Inflammatory macrophage treated with lipopolysaccharide for 4 hours (primary cell): ENCODE measurements at regions not wholly inside any gene's neighbourhood (a gene's known extent, or its start where the extent isn't known, plus 50 kb on each side); places are given as distances from the start of the nearest gene placed in this dataset.
"Not testable (repeated sequence)": the region's sequence is repeated elsewhere in the genome, so short reads cannot be mapped to it uniquely, and the experiment has no call there.

Experiments used
- DNase-seq: peaks from one replicate; pipeline ENCODE4 v3.0.0-alpha.2; 2020

DNA sequence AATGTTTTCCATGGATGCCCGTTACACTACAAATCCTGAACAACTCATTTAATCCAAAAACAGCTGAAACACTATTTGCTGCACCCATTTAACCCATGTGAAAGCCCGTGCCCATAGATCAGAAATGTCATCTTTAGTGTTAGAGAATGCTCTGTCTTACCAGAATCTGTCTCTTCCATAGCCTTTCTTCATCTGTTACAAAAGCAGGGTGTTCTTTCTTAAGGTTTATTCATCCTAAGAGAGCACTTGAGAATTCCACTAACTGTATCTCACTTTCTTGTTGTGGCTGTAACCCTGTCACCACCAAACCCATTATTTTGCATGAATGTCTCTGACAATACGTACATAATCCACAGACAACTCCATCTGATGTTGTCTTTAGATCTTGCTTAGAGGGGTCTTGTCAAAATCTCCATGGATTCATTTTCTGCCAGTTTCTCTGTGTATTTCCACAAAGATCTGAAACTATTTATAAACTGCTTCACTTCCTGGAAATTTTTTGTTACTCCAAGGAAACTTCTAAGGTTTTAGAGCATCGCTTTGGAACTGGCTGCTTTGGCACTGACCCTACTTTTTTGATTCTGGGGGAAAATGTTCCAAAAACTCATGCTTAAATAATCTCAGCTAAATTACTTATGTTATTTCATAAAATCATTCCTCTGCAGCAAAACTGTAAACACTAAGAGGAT is 167.8 kb upstream of the CCDC54 start:
- no peak for DNase-seq

GRCh38 chr3:107211608-107212007 is 165.6 kb upstream of the CCDC54 start:
- DNase-seq: no peak

GRCh38 chr3:107212618-107213017 is 164.6 kb upstream of the CCDC54 start:
- DNase-seq: no peak

DNA sequence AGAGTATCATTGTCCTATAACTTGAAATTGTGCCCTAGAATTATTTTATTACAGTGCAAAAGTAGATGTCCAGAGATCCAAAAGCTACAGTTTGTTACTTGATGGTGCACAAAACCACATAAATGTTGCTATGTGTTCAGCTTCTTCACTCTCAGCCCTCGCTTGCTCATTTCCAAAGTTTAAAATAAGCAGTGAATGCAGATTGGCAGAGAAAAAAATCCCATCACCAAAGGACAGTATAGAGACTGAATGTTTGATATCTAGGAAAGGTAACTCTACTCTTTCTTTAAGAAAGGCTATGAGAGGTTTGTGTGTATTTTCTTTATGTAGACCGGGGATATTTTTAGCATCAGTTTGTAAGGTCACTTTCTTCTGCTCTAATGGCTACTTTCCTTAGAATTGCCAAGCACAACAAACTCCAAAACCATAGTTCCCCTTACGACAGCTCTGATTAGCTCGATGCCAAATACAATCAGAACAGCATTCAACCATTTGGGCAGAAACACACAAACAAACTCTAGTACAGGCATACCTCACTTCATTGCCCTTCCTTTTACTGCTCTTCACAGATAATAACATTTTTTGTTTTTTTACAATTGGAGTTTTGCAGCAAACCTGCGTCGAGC is 164.1 kb upstream of the CCDC54 start:
- no peak for DNase-seq

GRCh38 chr3:107216229-107216628 is 161.0 kb upstream of the CCDC54 start:
- no peak for DNase-seq

DNA sequence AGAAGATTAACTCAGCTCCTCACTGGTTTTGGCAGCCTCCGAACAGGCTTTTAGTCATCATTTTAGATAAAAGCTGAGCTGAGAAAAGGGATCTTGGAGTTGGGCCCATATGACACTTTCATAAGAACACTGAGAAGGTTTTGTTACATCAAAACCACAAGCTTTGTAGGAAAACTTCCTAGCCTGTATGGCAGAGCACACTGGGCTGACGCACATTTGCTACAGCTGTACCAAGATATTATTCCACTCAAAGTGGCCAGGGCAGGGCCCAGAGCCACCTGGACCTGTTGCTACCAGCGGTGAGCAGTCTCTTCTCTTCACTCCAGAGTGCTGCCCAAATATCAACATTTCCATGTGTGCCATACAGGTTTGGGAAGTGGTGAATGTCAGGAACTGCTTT is 160.5 kb upstream of the CCDC54 start:
- no peak for DNase-seq

- DNase-seq: no peak
Measured at GRCh38 chr3:107217172-107217571, 160.1 kb upstream of the CCDC54 start.

DNA sequence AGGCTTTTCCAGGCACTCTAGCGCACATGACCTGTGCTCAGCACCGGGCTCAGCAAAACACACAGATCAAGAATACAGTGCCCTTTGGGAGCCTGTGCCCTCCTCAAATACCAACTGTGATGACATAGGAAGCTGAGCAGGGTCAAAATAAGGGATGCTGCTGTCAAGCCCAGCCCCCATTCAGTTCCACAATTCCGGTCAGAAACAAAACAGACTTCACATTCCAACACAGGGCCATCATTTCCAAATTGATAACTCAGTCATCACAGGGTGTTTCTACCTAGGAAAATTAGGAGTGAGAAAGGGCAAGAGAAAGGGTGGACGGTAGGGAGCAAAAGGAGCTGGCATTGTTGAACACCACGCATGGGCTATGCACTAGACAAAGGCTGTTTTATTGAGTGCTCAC is 158.4 kb upstream of the CCDC54 start:
- no peak for DNase-seq

DNA sequence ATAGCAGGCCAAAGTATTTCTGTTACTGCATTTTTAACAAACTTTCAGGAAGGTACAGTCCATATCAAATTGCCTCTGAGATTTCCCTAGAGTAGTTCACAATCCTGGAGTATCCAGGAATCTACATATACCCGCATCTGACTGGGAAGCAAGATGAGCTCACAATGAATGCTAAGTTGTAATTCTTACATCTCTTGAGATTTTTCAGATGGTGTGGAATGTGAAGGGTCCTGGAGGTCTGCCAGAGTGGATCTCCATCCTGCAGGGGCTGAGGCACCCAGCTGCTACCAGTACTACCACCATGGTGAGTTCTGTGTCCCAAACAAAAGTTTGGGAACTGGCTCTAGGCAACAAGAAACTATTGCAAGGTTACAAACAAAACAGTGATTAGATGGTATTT is 156.7 kb upstream of the CCDC54 start:
- DNase-seq: no peak

GRCh38 chr3:107221856-107222255 is 155.4 kb upstream of the CCDC54 start:
- DNase-seq: no peak

DNA sequence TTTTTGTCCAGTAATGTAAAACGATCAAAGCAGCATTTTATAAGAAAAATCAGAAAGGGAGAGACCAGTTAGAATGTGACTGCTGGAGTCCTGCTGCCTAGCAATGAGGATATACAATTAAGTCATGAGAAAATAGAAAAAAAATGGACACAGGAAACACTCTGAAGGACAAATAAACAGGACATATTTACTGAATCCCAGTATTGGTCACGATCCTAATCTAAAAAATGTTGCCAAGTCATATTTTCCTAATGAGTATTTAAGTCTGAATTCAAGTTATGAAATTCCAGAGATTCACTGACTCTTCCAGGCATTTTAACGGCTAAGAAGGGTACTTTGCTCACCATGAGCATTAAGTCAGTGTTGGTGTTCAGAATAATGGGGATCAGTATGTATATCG is 154.3 kb upstream of the CCDC54 start:
- no peak for DNase-seq

GRCh38 chr3:107224026-107224596 is 153.1 kb upstream of the CCDC54 start:
- DNase-seq: no peak

- DNase-seq: no peak
Measured at GRCh38 chr3:107227091-107227490, 150.1 kb upstream of the CCDC54 start.

- DNase-seq: not testable (repeated sequence)
Measured at GRCh38 chr3:107233877-107234276, 143.4 kb upstream of the CCDC54 start.

DNA sequence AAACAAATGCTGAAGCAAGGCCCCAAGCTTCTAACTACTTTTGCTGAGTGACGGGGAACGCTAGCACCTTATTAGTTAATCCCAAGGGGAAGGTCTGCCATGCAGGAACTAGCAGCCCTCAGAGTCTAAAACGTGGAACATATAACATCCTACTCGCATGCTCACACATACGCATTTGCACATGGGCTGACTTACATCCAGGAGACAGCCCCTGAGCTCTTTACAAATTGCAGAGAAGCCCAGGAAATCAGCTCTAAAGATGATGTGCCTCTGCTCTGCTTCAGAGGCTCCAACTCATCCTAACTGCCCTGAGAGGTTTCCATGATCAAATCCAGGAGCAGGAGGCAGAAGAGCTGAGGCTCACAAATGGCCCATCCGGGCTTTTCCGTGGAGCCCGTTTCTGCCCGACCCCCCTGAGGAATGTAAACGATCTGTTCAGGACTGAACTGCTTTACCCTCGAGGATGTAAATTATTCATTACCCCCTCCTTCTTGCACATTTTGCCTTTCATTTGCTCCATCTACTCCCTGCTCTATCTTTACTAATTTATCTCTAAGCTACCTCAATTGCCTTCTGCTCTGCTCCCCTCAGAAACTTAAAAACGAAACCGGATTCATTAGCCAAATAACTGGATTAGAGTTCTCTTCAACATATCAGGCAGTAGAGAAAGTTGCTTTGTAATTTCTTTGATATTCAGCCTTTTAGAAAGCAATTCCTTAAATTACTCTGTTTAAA is 141.9 kb upstream of the CCDC54 start:
- no peak for DNase-seq

DNA sequence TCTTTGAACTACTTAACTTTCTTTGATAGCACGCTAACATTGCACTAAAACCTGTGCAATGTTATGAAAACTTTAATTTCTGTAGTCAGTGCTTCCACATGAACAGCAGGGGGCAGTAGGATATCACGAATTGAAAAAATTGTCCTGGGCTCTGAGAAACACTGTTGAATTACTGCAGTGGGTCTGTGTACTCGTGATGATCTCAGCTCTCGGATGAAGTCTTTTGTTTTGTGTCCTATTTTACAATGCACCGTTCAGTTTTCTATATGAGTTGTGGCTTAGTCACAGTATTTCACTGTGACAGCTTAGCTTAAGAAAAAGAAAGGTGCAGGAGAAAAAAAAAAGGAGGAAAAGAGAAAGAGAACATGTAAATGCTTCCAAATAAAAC is 141.3 kb upstream of the CCDC54 start:
- DNase-seq: peak; percentile 64

GRCh38 chr3:107236655-107237337 is 140.4 kb upstream of the CCDC54 start:
- no peak for DNase-seq

- no peak for DNase-seq
Measured at GRCh38 chr3:107238787-107239186, 138.5 kb upstream of the CCDC54 start.

GRCh38 chr3:107239703-107240102 is 137.5 kb upstream of the CCDC54 start:
- DNase-seq: no peak

DNA sequence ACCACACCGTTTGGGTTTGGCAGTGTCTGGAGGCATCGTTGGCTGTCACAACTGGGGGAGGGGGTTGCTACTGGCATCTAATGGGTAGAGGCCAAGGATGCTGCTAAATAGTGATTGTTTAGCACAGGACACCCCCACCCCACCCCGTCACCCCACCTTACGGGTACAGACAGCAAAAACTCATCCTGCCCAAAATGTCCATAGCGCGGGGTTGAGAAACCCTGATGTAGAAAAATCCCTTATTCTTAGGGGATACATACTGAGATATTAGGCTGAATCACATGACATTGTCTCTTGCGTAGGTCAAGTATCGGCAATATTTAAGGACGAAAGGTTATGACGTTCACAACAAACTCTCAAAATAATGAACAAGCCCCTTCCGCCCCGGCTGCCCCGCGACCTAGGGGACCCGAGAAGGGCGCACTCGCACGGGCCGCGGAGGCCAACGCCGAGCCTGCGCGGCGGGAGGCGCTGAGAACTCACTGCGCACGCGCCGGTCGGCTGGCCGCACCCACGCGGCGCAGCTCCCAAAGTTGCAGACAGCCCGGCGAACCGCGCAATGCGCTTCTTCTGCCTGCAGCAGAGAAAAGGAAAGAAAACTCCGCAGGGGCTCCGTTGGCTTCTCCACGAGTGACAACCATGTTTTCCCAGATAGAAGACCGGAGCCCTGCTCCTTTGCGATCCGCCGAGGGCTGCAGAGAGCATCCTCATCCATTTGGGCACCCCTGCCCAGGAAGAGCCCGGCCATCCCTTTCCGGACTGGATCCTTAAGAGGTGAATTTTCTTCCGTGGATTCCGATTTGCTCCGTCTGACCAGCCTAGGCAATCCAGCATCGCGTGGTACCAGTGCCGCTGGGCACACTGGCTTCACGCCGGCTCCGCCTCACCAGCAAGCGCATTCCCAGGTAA is 136.8 kb upstream of the CCDC54 start:
- DNase-seq: peak; percentile 83

DNA sequence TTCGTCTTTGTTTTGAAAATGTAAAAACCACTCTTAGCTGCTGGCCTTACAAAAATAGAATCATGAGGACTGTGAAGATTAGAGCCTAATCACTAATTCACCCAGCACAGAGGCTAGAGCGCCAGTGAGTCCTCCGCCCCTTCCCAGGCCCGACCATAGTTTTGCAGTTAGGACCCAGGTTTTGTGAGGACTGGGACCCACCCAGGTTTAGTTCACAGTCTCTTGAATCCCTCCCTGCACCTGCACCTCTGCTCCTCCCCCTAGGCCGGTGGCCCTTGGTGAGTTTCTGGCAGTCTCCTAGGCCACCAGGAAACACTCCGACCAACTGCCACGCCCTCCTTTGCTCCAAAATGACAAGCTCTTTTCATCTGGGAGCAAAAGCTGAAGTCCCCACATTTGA is 136.0 kb upstream of the CCDC54 start:
- DNase-seq: peak; percentile 7

GRCh38 chr3:107242579-107242978 is 134.7 kb upstream of the CCDC54 start:
- DNase-seq: no peak
